Nephron progenitor cell (in vitro differentiated cells): ENCODE measurements at regions not wholly inside any gene's neighbourhood (a gene's known extent, or its start where the extent isn't known, plus 50 kb on each side); places are given as distances from the start of the nearest gene placed in this dataset.

Source experiments
- DNase-seq: peaks from one replicate; pipeline ENCODE4 v3.0.0; 2021
- H3K27ac Mint-ChIP-seq: 2 replicates; pipeline ENCODE4 v1.8.0; 2021; ENCODE audit warnings: mild to moderate bottlenecking, moderate library complexity, mixed read lengths
- H3K27me3 Mint-ChIP-seq: 2 replicates; pipeline ENCODE4 v1.8.0; 2021; ENCODE audit warnings: mild to moderate bottlenecking, low read depth, mixed read lengths; ENCODE audit not compliant: poor library complexity
- H3K36me3 Mint-ChIP-seq: 2 replicates; pipeline ENCODE4 v1.8.0; 2021; ENCODE audit warnings: low read depth, mixed read lengths
- H3K4me1 Mint-ChIP-seq: 2 replicates; pipeline ENCODE4 v1.8.0; 2021; ENCODE audit warnings: mixed read lengths
- H3K4me3 Mint-ChIP-seq: 2 replicates; pipeline ENCODE4 v1.8.0; 2021; ENCODE audit warnings: mild to moderate bottlenecking, moderate library complexity, mixed read lengths
- H3K9me3 Mint-ChIP-seq: 2 replicates; pipeline ENCODE4 v1.8.0; 2021; ENCODE audit warnings: mild to moderate bottlenecking, moderate library complexity, mixed read lengths
- TF ChIP-seq, protein P1 (sequence below): fragments of 200-600 bp; sonication (generic); IDR thresholded peaks from 2 replicates; pipeline ENCODE4 v1.5.0; 2021; ENCODE audit warnings: antibody characterized with exemption

- TF ChIP-seq, protein P1, sequence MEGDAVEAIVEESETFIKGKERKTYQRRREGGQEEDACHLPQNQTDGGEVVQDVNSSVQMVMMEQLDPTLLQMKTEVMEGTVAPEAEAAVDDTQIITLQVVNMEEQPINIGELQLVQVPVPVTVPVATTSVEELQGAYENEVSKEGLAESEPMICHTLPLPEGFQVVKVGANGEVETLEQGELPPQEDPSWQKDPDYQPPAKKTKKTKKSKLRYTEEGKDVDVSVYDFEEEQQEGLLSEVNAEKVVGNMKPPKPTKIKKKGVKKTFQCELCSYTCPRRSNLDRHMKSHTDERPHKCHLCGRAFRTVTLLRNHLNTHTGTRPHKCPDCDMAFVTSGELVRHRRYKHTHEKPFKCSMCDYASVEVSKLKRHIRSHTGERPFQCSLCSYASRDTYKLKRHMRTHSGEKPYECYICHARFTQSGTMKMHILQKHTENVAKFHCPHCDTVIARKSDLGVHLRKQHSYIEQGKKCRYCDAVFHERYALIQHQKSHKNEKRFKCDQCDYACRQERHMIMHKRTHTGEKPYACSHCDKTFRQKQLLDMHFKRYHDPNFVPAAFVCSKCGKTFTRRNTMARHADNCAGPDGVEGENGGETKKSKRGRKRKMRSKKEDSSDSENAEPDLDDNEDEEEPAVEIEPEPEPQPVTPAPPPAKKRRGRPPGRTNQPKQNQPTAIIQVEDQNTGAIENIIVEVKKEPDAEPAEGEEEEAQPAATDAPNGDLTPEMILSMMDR, result no peak
- Mint-ChIP-seq H3K9me3 (peaks cover 9% of the 10 kb centered on the region), H3K36me3 (no peaks in the 10 kb centered on the region), H3K27me3 (peaks cover 55% of the 10 kb centered on the region), H3K4me3 (no peak overlapping the region), H3K4me1 (no peaks in the 10 kb centered on the region), H3K27ac (no peak overlapping the region)
- DNase-seq, result no peak
Observed at GRCh38 chr14:89032086-89032649, 207.7 kb downstream of the TTC8 start.

- no peaks in the 10 kb centered on the region for H3K4me1 Mint-ChIP-seq
- H3K4me3 Mint-ChIP-seq, result no peak overlapping the region
- DNase-seq, result no peak
- H3K9me3 Mint-ChIP-seq, result peaks cover 11% of the 10 kb centered on the region
- peaks cover 42% of the 10 kb centered on the region for H3K27me3 Mint-ChIP-seq
- H3K27ac Mint-ChIP-seq, result no peak overlapping the region
- H3K36me3 Mint-ChIP-seq, result no peaks in the 10 kb centered on the region
- TF ChIP-seq, protein P1, result no peak
Observed at GRCh38 chr14:89033756-89034155, 209.3 kb downstream of the TTC8 start.

DNA sequence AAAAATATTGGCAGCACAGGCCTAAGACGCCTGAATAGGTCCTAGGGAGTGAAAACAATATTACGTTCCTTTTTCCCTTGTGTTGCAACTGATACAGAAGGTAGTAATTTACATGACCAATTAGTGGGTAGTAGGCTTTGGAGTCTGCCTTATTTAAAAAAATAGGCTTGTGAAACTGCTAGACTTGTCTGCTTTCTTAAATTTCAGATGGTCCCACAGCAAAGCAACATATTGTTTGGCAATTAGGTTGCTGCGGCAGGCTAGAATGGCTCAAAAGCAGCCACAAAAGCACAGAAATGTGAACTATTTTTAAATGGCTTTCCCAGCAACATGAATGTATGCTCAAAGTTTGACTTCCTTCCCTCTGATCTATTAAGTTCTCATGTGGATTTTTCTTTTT, 211.9 kb downstream of the TTC8 start:
- H3K27me3 Mint-ChIP-seq, result peaks cover 34% of the 10 kb centered on the region
- no peaks in the 10 kb centered on the region for H3K36me3 Mint-ChIP-seq
- TF ChIP-seq, protein P1, result no peak
- DNase-seq, result no peak
- H3K4me3 Mint-ChIP-seq, result no peak overlapping the region
- H3K9me3 Mint-ChIP-seq, result peaks cover 9% of the 10 kb centered on the region
- H3K4me1 Mint-ChIP-seq, result peaks cover 13% of the 10 kb centered on the region
- no peak overlapping the region for H3K27ac Mint-ChIP-seq

GRCh38 chr14:89037065-89037464, 212.6 kb downstream of the TTC8 start:
- Mint-ChIP-seq H3K27ac (no peak overlapping the region), H3K9me3 (peaks cover 13% of the 10 kb centered on the region), H3K27me3 (peaks cover 33% of the 10 kb centered on the region), H3K36me3 (no peaks in the 10 kb centered on the region), H3K4me1 (peaks cover 15% of the 10 kb centered on the region), H3K4me3 (no peak overlapping the region)
- TF ChIP-seq, protein P1, result no peak
- DNase-seq, result no peak

GRCh38 chr14:89040080-89040459, 215.6 kb downstream of the TTC8 start:
- Mint-ChIP-seq H3K27ac (no peak overlapping the region), H3K4me3 (no peak overlapping the region), H3K27me3 (peaks cover 25% of the 10 kb centered on the region), H3K36me3 (peaks cover 9% of the 10 kb centered on the region), H3K9me3 (peaks cover 31% of the 10 kb centered on the region), H3K4me1 (peaks cover 15% of the 10 kb centered on the region)
- no peak for DNase-seq
- TF ChIP-seq, protein P1, result no peak
